ENCODE measurements at regions not wholly inside any gene's neighbourhood (a gene's known extent, or its start where the extent isn't known, plus 50 kb on each side); places are given as distances from the start of the nearest gene placed in this dataset.

DNA sequence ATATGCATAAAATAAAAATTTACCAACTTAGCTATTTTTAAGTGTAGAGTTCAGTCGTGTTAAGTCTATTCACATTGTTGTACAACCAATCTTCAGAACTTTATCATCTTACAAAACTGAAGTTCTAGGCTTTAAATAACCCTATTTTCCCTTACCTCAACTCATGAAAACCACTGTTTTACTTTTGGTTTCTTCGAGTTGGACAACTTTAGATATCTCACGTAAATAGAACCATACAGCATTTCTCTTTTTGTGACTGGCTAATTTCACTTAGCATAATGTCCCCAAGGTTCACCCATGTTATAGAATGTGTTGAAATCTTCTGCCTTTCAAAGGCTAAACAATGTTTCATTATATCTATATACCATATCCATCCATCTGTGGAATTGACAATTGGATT is 819.0 kb upstream of the ADGRL4 start:
- WGBS, 2 experiments (ENCODE audit: extremely low coverage in 1 of 2, insufficient coverage in 1 of 2, insufficient read length in 1 of 2, insufficient replicate concordance in 2 of 2, low coverage in 1 of 2, low lambda C conversion rate in 2 of 2, missing lambda C conversion rate in 1 of 2) = 91% methylated on average over 3 of the region's 3 CpGs; no CpG with 5 or more reads in 1 of the 2 experiments
- no peak for DNase-seq (ENCODE audit: low read depth in 1 of 2, low spot score in 2 of 2)
- Histone ChIP-seq H4K8ac (ENCODE audit: extremely low read depth, insufficient read depth, low read length) (no peak overlapping the region), H3K79me2 (ENCODE audit: control insufficient read depth in 1 of 2, insufficient read depth in 2 of 2, low read length in 2 of 2) (no peaks in the 10 kb centered on the region), H2BK120ac (replicated peaks; ENCODE audit: low read depth, low read length) (no peak overlapping the region), H3K9me3 (ENCODE audit: insufficient read depth in 2 of 2, low read depth in 1 of 2, low read length in 1 of 2) (no peaks in the 10 kb centered on the region), H3K18ac (ENCODE audit: extremely low read depth, low read length) (no peak overlapping the region), H3K4me2 (ENCODE audit: insufficient read depth in 1 of 2, low read depth in 2 of 2, low read length in 2 of 2) (no peak overlapping the region), H3K79me1 (ENCODE audit: low read depth, low read length) (no peaks in the 10 kb centered on the region), H4K5ac (ENCODE audit: insufficient read length, low read depth, low read length) (no peak overlapping the region), H3K9ac (replicated peaks in 1 of 4; ENCODE audit: extremely low read depth in 1 of 4, low read depth in 3 of 4, low read length in 3 of 4) (no peak overlapping the region), H2BK20ac (ENCODE audit: low read length) (no peak overlapping the region), H3K4me1 (replicated peaks in 1 of 4; ENCODE audit: control insufficient read depth in 3 of 4, insufficient read depth in 4 of 4, low read length in 3 of 4) (no peaks in the 10 kb centered on the region), H2BK15ac (ENCODE audit: low read length) (no peak overlapping the region), H2BK5ac (ENCODE audit: low read depth, low read length) (no peak overlapping the region), H3K23me2 (ENCODE audit: low read depth, low read length) (no peaks in the 10 kb centered on the region), H4K91ac (replicated peaks; ENCODE audit: insufficient read length, low read length) (no peak overlapping the region), H2BK12ac (ENCODE audit: low read depth, low read length) (no peak overlapping the region), H3K4me3 (ENCODE audit: extremely low read depth in 1 of 4, insufficient read depth in 2 of 4, low read depth in 3 of 4, low read length in 4 of 4) (no peak overlapping the region), H3K56ac (replicated peaks; ENCODE audit: insufficient read length, low read depth, low read length) (no peak overlapping the region), H3K23ac (ENCODE audit: insufficient read length) (no peak overlapping the region), H3K4ac (replicated peaks; ENCODE audit: insufficient read length, low read depth, low read length) (no peak overlapping the region), H2AFZ (ENCODE audit: low read length) (no peak overlapping the region), H3K27ac (ENCODE audit: low read depth, low read length) (no peak overlapping the region), H3K14ac (ENCODE audit: insufficient read length) (no peak overlapping the region), H2AK5ac (ENCODE audit: low read depth, low read length) (no peak overlapping the region), H3K27me3 (replicated peaks in 1 of 4; ENCODE audit: control insufficient read depth in 3 of 4, extremely low read depth in 1 of 4, insufficient read depth in 3 of 4, low read length in 3 of 4) (no peaks in the 10 kb centered on the region), H3K36me3 (ENCODE audit: control insufficient read depth in 2 of 4, insufficient read depth in 4 of 4, low read length in 3 of 4) (no peaks in the 10 kb centered on the region), H4K20me1 (replicated peaks in 1 of 2; ENCODE audit: control insufficient read depth in 1 of 2, insufficient read depth in 2 of 2, low read length in 2 of 2) (no peaks in the 10 kb centered on the region)
- CTCF ChIA-PET (ENCODE audit: partially characterized antibody) = no interaction called here
- POLR2A ChIA-PET (ENCODE audit: partially characterized antibody) = no interaction called here
- TF ChIP-seq BCL11A (IDR thresholded peaks at IDR 0.05; ENCODE audit: low read depth in 2 of 2, low read length in 2 of 2) = no peak
- no peak for TF ChIP-seq RFX5 (IDR thresholded peaks at IDR 0.05; ENCODE audit: borderline replicate concordance, low read depth, low read length)
- no peak for TF ChIP-seq TEAD4 (IDR thresholded peaks at IDR 0.05; ENCODE audit: low read depth, low read length)
- no peak for TF ChIP-seq RXRA (IDR thresholded peaks at IDR 0.05; ENCODE audit: insufficient read depth, low read depth, low read length)
- TF ChIP-seq EGR1 (IDR thresholded peaks at IDR 0.05; ENCODE audit: borderline replicate concordance, low read depth, low read length) = no peak
- no peak for FAIRE-seq

Measured in H1 (cell line).